ENCODE measurements at regions not wholly inside any gene's neighbourhood (a gene's known extent, or its start where the extent isn't known, plus 50 kb on each side); places are given as distances from the start of the nearest gene placed in this dataset.

- intact Hi-C loops (cut with DNase I, micrococcal nuclease) = no loop called here
- Mint-ChIP-seq H3K9me3 (peaks cover 5% of the 10 kb centered on the region), H3K4me3 (no peak overlapping the region), H3K36me3 (ENCODE audit: low read depth) (no peaks in the 10 kb centered on the region), H3K27me3 (no peaks in the 10 kb centered on the region), H3K27ac (no peak overlapping the region), H3K4me1 (ENCODE audit: low read depth) (no peaks in the 10 kb centered on the region)
- POLR2A ChIA-PET = no interaction called here
- H3K4me3 ChIP-seq (ENCODE audit: low read length) = no peak overlapping the region
- CTCF ChIA-PET = no interaction called here
- no peaks in the 10 kb centered on the region for H3K36me3 ChIP-seq (ENCODE audit: insufficient read depth, low read length)
- H3K27me3 ChIP-seq (ENCODE audit: control insufficient read depth in 1 of 2, insufficient read depth in 2 of 2, low read length in 2 of 2) = no peaks in the 10 kb centered on the region
- DNase-seq (no peak), ATAC-seq (ENCODE audit: poor library complexity) (no peak)
- no peak for TF ChIP-seq CTCF (IDR thresholded peaks at IDR 0.05)
- H3K4me1 ChIP-seq (ENCODE audit: insufficient read depth, low read length) = no peaks in the 10 kb centered on the region
- H3K27ac ChIP-seq (ENCODE audit: low read depth in 1 of 2, low read length in 2 of 2) = no peak overlapping the region
- peaks cover 0 to 3% of the 10 kb centered on the region in 2 experiments for H3K9me3 ChIP-seq (ENCODE audit: control insufficient read depth in 1 of 2, insufficient read depth in 1 of 2, low read length in 2 of 2)
These were observed 384.8 kb upstream of the SEMA6D start for GRCh38 chr15:47332481-47332880.

GRCh38 chr15:47333734-47334133 lies 383.6 kb upstream of the SEMA6D start:
- DNase-seq = no peak
- TF ChIP-seq CTCF (IDR thresholded peaks at IDR 0.05) = no peak

GRCh38 chr15:47334805-47335535 lies 382.3 kb upstream of the SEMA6D start:
- Histone ChIP-seq H3K4me1 (ENCODE audit: insufficient read depth, low read length) (no peaks in the 10 kb centered on the region), H3K4me3 (ENCODE audit: low read length) (no peak overlapping the region), H3K27me3 (ENCODE audit: control insufficient read depth in 1 of 2, insufficient read depth in 2 of 2, low read length in 2 of 2) (no peaks in the 10 kb centered on the region), H3K27ac (ENCODE audit: low read depth in 1 of 2, low read length in 2 of 2) (no peak overlapping the region), H3K9me3 (ENCODE audit: control insufficient read depth in 1 of 2, insufficient read depth in 1 of 2, low read length in 2 of 2) (no peaks in the 10 kb centered on the region), H3K36me3 (ENCODE audit: insufficient read depth, low read length) (no peaks in the 10 kb centered on the region)
- Mint-ChIP-seq H3K9me3 (peaks cover 5% of the 10 kb centered on the region), H3K36me3 (ENCODE audit: low read depth) (no peaks in the 10 kb centered on the region), H3K27me3 (no peaks in the 10 kb centered on the region), H3K4me1 (ENCODE audit: low read depth) (no peaks in the 10 kb centered on the region), H3K27ac (no peak overlapping the region), H3K4me3 (no peak overlapping the region)
- ChIA-PET POLR2A (no interaction called here), CTCF (interaction anchor here (0.6 kb wide), 1 partner anchor 20 kb away, joined by 4 read pairs; no protein-coding TSS in a partner anchor)
- no peak for DNase-seq
- intact Hi-C loops (cut with DNase I, micrococcal nuclease) = no loop called here
- no peak for TF ChIP-seq CTCF (IDR thresholded peaks at IDR 0.05)
- ATAC-seq (ENCODE audit: poor library complexity) = no peak

More at GRCh38 chr15:47333734-47334133, 383.6 kb upstream of the SEMA6D start:
- no peaks in the 10 kb centered on the region for H3K9me3 ChIP-seq (ENCODE audit: control insufficient read depth in 1 of 2, insufficient read depth in 1 of 2, low read length in 2 of 2)
- Mint-ChIP-seq H3K9me3 (peaks cover 5% of the 10 kb centered on the region), H3K4me3 (no peak overlapping the region), H3K36me3 (ENCODE audit: low read depth) (no peaks in the 10 kb centered on the region), H3K27ac (no peak overlapping the region), H3K27me3 (no peaks in the 10 kb centered on the region), H3K4me1 (ENCODE audit: low read depth) (no peaks in the 10 kb centered on the region)
- no peaks in the 10 kb centered on the region for H3K36me3 ChIP-seq (ENCODE audit: insufficient read depth, low read length)
- H3K27ac ChIP-seq (ENCODE audit: low read depth in 1 of 2, low read length in 2 of 2) = no peak overlapping the region
- H3K4me1 ChIP-seq (ENCODE audit: insufficient read depth, low read length) = no peaks in the 10 kb centered on the region
- ATAC-seq (ENCODE audit: poor library complexity) = no peak
- intact Hi-C loops (cut with DNase I, micrococcal nuclease) = no loop called here
- ChIA-PET CTCF (no interaction called here), POLR2A (no interaction called here)
- no peaks in the 10 kb centered on the region for H3K27me3 ChIP-seq (ENCODE audit: control insufficient read depth in 1 of 2, insufficient read depth in 2 of 2, low read length in 2 of 2)
- no peak overlapping the region for H3K4me3 ChIP-seq (ENCODE audit: low read length)

All from CD4-positive, alpha-beta T cell (primary cell).